GM12875 (cell line): ENCODE measurements at regions not wholly inside any gene's neighbourhood (a gene's known extent, or its start where the extent isn't known, plus 50 kb on each side); places are given as distances from the start of the nearest gene placed in this dataset.

Experiments
- H3K4me3 ChIP-seq: one replicate; pipeline ENCODE4 v1.5.1; 2011; ENCODE audit warnings: low read depth, low read length, control low read depth
- TF ChIP-seq, protein P1 (sequence below): IDR thresholded peaks from 2 replicates; pipeline ENCODE4 v1.5.1; 2011; ENCODE audit warnings: low read depth, mild to moderate bottlenecking, control low read depth, inconsistent platforms, low read length, moderate library complexity, borderline replicate concordance; ENCODE audit not compliant: insufficient read depth

DNA sequence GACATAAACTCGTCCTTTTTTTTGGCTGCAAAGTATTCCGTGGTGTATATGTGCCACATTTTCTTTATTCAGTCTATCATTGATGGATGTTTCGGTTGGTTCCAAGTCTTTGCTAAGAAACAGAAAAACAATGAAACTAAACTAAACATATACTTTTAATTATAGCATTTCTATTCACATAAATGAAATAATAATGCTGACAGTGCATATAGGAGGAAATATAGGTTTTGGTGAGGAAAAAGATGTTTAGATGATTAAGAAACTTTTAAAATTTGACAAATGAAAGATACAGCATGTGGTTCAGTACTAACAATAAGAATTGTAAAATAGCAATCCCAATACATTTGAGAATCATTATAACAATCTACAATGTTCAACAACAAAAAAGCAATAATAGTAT, 1094.5 kb upstream of the CDH6 start:
- TF ChIP-seq, protein P1, sequence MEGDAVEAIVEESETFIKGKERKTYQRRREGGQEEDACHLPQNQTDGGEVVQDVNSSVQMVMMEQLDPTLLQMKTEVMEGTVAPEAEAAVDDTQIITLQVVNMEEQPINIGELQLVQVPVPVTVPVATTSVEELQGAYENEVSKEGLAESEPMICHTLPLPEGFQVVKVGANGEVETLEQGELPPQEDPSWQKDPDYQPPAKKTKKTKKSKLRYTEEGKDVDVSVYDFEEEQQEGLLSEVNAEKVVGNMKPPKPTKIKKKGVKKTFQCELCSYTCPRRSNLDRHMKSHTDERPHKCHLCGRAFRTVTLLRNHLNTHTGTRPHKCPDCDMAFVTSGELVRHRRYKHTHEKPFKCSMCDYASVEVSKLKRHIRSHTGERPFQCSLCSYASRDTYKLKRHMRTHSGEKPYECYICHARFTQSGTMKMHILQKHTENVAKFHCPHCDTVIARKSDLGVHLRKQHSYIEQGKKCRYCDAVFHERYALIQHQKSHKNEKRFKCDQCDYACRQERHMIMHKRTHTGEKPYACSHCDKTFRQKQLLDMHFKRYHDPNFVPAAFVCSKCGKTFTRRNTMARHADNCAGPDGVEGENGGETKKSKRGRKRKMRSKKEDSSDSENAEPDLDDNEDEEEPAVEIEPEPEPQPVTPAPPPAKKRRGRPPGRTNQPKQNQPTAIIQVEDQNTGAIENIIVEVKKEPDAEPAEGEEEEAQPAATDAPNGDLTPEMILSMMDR = no peak
- H3K4me3 ChIP-seq = no peak overlapping the region

DNA sequence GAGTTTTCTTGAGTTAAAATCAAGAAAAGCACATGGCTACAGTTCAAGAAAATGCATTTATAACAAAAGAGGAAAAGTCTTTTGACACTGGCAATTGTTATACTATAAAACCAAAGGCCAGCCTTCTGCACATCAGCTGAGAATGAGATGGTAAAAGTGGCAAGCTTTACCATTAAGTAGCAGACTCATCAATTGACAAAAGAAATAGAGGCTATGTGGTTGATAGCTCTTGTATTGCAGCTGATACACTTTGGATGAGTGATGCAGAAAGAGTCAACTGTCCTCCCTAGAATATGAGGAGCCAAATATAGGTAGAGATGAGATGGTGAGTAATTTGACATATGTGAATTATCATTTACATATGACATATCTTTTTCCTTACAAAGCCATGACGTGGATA, 1100.9 kb upstream of the CDH6 start:
- TF ChIP-seq, protein P1 = no peak
- no peak overlapping the region for H3K4me3 ChIP-seq

DNA sequence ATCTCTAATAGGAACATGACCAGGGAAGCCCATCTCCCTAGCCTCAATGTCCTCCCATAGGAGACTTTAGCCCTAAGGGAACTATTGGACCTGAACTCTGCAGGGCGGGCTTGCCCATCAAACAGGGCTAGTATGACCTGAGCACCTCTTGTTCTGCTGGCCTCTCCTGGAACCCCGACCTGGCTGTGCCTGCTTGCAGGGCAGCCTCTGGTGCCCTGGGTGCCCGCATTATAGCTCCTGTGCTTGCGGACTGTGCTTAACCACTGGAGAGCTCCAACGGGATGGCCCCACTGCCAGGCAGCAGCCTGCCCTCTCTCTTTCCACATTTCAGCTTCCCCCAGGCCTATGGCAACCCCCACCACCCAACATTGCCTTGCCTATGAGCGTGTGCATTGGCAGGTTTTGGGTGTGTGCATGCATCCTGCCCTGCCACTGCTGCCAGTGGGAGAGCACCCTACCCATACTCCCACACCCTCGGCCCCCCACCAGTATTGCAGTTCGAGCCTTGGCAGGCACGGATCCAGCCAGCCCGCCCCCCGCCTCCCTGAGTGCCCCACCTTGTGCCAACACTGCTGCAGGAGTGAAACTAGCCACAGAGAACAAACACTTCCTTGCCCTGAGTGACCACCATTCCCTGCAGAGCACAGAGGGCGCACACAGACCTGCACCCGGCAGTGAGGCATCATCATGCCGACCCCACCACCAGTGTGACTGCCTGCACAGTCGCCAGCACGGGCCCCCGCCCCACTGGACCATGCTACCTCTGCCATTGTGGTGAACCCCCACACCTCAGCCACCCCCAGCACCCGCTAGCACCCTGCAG, 1123.8 kb upstream of the CDH6 start:
- H3K4me3 ChIP-seq = no peak overlapping the region
- TF ChIP-seq, protein P1 = no peak

DNA sequence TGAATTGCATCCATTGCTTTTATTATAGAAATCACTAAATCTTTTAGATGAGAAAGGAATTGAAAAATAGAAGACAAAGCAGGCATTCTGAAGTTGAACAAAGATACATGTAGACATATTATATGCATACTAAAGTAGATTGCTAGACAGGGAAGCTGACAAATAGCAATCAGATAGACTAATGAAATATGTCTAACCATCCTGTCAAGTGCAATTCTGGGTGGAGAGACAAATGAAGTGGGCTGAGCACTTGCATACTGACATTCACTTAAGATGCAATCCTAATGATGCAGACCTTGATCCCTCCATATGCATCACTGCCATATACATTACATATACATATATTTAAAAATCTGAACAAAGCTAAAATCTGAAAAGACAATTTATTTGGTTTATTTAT, 1130.0 kb upstream of the CDH6 start:
- no peak overlapping the region for H3K4me3 ChIP-seq
- TF ChIP-seq, protein P1 = no peak

DNA sequence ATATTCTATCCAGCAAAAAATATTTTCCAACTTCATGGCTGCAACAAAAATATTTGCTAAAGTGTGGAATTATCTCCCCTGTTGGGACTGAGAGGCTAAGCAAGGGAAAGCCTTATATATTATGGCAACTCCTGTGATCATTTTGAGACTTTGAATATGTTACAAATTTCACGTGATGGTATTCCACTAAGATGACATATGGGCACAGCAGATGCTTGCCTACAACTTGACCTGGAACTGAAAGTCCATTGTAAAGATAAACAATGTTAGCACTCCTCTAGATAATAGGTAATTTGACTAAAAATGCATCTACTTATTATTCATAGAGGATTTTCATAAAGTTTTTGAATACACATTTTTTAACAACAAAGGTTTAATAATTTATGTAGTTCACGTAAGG, 1141.5 kb upstream of the CDH6 start:
- H3K4me3 ChIP-seq = no peak overlapping the region
- TF ChIP-seq, protein P1 = no peak

DNA sequence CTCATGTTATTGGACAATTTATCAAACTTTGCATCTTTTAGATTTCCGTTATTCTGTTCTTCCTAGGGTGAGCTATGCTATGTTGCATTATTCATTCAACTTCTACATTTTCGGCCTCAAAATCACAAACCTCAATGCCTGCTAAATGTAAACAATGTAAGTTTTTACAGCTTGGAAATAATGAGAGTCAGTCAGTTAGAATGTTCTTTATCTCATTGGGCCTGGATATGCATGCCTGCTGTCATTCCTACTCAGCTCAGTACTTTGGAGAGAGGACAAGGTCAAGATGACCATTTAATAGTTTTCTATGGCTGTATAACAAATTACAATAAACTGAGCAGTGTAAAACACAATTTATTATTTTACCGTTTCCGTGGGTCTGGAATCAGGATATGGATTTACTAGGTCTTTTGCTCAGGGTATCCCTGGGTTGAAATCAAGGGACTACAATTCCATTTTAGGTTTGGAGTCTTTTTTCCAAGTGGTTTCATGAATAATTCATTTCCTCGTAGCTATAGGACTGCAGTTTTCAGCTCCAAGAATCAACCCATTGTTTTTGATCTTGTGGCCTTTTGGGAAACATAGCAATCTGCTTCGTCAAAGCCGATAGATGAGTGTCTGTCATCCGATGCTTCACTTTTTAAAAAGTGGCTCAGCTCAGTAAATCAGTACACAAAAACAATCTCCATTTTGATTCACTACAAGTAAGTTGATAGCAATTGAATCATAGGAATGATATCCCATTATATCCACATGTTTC, 1143.2 kb upstream of the CDH6 start:
- TF ChIP-seq, protein P1 = no peak

More for the DNA sequence above, 1143.2 kb upstream of the CDH6 start:
- no peak overlapping the region for H3K4me3 ChIP-seq
